ENCODE measurements at regions not wholly inside any gene's neighbourhood (a gene's known extent, or its start where the extent isn't known, plus 50 kb on each side); places are given as distances from the start of the nearest gene placed in this dataset.

DNA sequence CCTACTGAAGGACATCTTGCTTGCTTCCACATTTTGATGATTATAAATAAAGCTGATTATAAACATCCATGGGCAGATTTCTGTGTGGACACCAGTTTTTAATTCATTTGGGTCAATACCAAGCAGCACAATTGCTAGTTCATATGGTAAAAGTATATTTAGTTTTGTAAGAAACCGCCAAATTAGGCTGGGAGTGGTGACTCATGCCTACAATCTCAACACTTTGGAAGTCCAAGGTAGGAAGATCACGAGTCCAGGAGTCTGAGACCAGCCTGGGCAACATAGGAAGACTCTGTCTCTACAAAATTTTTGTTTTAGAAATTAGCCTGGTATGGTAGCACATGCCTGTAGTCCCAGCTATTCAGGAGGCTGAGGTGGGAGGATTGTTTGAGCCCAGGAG is 52.6 kb upstream of the ABHD2 start (continued):
- TF ChIP-seq, protein P1, sequence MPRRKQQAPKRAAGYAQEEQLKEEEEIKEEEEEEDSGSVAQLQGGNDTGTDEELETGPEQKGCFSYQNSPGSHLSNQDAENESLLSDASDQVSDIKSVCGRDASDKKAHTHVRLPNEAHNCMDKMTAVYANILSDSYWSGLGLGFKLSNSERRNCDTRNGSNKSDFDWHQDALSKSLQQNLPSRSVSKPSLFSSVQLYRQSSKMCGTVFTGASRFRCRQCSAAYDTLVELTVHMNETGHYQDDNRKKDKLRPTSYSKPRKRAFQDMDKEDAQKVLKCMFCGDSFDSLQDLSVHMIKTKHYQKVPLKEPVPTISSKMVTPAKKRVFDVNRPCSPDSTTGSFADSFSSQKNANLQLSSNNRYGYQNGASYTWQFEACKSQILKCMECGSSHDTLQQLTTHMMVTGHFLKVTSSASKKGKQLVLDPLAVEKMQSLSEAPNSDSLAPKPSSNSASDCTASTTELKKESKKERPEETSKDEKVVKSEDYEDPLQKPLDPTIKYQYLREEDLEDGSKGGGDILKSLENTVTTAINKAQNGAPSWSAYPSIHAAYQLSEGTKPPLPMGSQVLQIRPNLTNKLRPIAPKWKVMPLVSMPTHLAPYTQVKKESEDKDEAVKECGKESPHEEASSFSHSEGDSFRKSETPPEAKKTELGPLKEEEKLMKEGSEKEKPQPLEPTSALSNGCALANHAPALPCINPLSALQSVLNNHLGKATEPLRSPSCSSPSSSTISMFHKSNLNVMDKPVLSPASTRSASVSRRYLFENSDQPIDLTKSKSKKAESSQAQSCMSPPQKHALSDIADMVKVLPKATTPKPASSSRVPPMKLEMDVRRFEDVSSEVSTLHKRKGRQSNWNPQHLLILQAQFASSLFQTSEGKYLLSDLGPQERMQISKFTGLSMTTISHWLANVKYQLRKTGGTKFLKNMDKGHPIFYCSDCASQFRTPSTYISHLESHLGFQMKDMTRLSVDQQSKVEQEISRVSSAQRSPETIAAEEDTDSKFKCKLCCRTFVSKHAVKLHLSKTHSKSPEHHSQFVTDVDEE (CRISPR knock-in tag; IDR thresholded peaks at IDR 0.05): no peak
- no peak for TF ChIP-seq ESRRG (CRISPR knock-in tag; IDR thresholded peaks at IDR 0.05)
- no peak for TF ChIP-seq TCF4 (CRISPR knock-in tag; IDR thresholded peaks at IDR 0.05; ENCODE audit: borderline replicate concordance)

DNA sequence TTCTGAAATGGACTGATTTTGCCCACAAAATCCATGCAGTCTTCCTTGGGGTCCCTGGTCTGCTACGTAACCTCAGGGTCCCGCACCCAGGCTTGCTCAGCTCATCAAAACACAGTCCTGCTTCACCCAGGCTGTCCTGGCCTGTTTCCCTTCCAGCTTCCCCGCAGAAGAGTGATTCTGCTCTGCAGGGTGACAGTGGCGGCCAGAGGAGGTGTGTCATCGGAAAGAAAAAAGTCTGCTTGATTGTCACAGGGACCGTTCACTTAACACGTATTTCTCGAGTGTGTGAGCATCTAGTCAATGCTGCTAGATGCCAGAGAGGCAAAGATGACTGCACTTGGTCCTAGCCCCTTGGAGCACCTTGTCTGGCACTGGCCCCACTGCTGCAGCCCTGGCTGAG is 50.1 kb upstream of the ABHD2 start:
- ATAC-seq: no peak
- TF ChIP-seq ZNF8 (CRISPR knock-in tag; IDR thresholded peaks at IDR 0.05) (no peak), CREB5 (CRISPR knock-in tag; IDR thresholded peaks at IDR 0.05; ENCODE audit: low read depth) (no peak), ISL1 (CRISPR knock-in tag; IDR thresholded peaks at IDR 0.05) (no peak), RARB (CRISPR knock-in tag; IDR thresholded peaks at IDR 0.05) (no peak), TCF4 (CRISPR knock-in tag; IDR thresholded peaks at IDR 0.05; ENCODE audit: borderline replicate concordance) (no peak), PPARA (CRISPR knock-in tag; IDR thresholded peaks at IDR 0.05; ENCODE audit: borderline replicate concordance) (no peak)
